Transverse colon (tissue), 4 donors: ENCODE measurements at regions not wholly inside any gene's neighbourhood (a gene's known extent, or its start where the extent isn't known, plus 50 kb on each side); places are given as distances from the start of the nearest gene placed in this dataset.
"Not testable (repeated sequence)": the region's sequence is repeated elsewhere in the genome, so short reads cannot be mapped to it uniquely, and the experiment has no call there.

Experiments
- DNase-seq: peaks from one replicate; pipeline ENCODE4 v3.0.0-alpha.2; 2019
- H3K27ac ChIP-seq, 4 donors: fragments of 200-600 bp; sonication (generic); 2 replicates each; pipeline ENCODE4 v1.5.1; 2016 to 2018; ENCODE audit warnings: inconsistent platforms in 4 of 4
- H3K27me3 ChIP-seq: fragments of 200-600 bp; sonication (generic); 2 replicates; pipeline ENCODE4 v1.5.1; 2017; ENCODE audit warnings: inconsistent platforms
- H3K36me3 ChIP-seq, 4 donors: fragments of 200-600 bp; sonication (generic); 2 replicates each; pipeline ENCODE4 v1.5.1; 2017 to 2019; ENCODE audit warnings: inconsistent platforms in 4 of 4
- H3K4me1 ChIP-seq, 4 donors: fragments of 200-600 bp; sonication (generic); 2 replicates each; pipeline ENCODE4 v1.5.1; 2017 to 2020; ENCODE audit warnings: inconsistent platforms in 4 of 4
- H3K4me3 ChIP-seq, 4 donors: fragments of 200-600 bp; sonication (generic); 1 replicate in 1 of 4; 2 replicates in 3 of 4; pipeline versions ENCODE4 v1.5.1 to v1.6.1; 2017 to 2019; ENCODE audit warnings: inconsistent platforms in 4 of 4
- H3K9me3 ChIP-seq, 2 donors: fragments of 200-600 bp; sonication (generic); 2 replicates each; pipeline ENCODE4 v1.5.1; 2017 to 2019; ENCODE audit warnings: inconsistent platforms in 2 of 2
- CTCF ChIP-seq, 5 experiments: fragments of 200-600 bp in 3 of 5; fragments of 450-650 bp in 2 of 5; sonication (generic) in 3 of 5; IDR thresholded peaks; 1 replicate in 2 of 5; 2 replicates in 3 of 5; pipeline ENCODE4 v1.5.1; 2016 to 2017; ENCODE audit warnings: antibody characterized with exemption in 5 of 5, inconsistent platforms in 3 of 5, mild to moderate bottlenecking in 2 of 5, moderate library complexity in 1 of 5
- EP300 ChIP-seq: sonication (generic); formaldehyde crosslinking; IDR thresholded peaks from one replicate; pipeline ENCODE4 v1.6.1; 2017; ENCODE audit warnings: antibody characterized with exemption, low read depth
- POLR2A ChIP-seq: fragments of 450-650 bp; IDR thresholded peaks from one replicate; pipeline ENCODE4 v1.6.1; 2016; ENCODE audit warnings: antibody characterized with exemption, mild to moderate bottlenecking, moderate library complexity
- POLR2AphosphoS5 ChIP-seq, 3 donors: sonication (generic); formaldehyde crosslinking; IDR thresholded peaks; one replicate each; pipeline ENCODE4 v1.6.1; 2016; ENCODE audit warnings: antibody characterized with exemption in 3 of 3
- WGBS, 2 donors: methylation state at CpG; one replicate each; pipeline ENCODE4 v1.1.5; 2018; ENCODE audit warnings: low coverage in 1 of 2; 5-methylcytosine and 5-hydroxymethylcytosine counted together
- in situ Hi-C, 4 donors: fragments of 200-750 bp; cut with MboI; loops; one replicate each; pipeline versions ENCODE4 v1.15.0 to v1.15.1; 2017; ENCODE audit warnings: low sequenced_read_pairs in 3 of 4, low pct_ligation_motif_present in 1 of 4, low pct_unique_long_range_greater_than_20kb in 1 of 4
- intact Hi-C: fragments of 100-400 bp; cut with DNase I; formaldehyde crosslinking; loops from one replicate; pipeline ENCODE4 v1.15.1; 2023; ENCODE audit warnings: low total_unique reads

GRCh38 chr21:15298306-15298705 lies 233.5 kb upstream of the NRIP1 start:
- in situ Hi-C loops, result loop anchor here in 1 of 4 donors (25.0 kb wide), 1 partner anchor 164 kb away; no protein-coding TSS in a partner anchor
- intact Hi-C loops, result no loop called here
- no peaks in the 10 kb centered on the region for H3K9me3 ChIP-seq
- 79 to 83% methylated on average over 1 to 4 of the region's 4 CpGs for WGBS, 2 donors
- no peaks in the 10 kb centered on the region for H3K27me3 ChIP-seq
- peaks cover 0 to 1% (median 0%) of the 10 kb centered on the region in 4 donors for H3K4me1 ChIP-seq
- no peak for DNase-seq
- H3K4me3 ChIP-seq, result no peak overlapping the region
- TF ChIP-seq POLR2A (no peak), POLR2AphosphoS5 (IDR thresholded peaks at IDR 0.05) (no peak), CTCF (IDR thresholded peaks at IDR 0.05) (no peak), EP300 (no peak)
- H3K27ac ChIP-seq, result no peak overlapping the region
- no peaks in the 10 kb centered on the region for H3K36me3 ChIP-seq

GRCh38 chr21:15298755-15299154 lies 234.0 kb upstream of the NRIP1 start:
- H3K36me3 ChIP-seq, H3K4me3 ChIP-seq, DNase-seq, intact Hi-C loops, H3K27ac ChIP-seq, H3K9me3 ChIP-seq, H3K4me1 ChIP-seq, H3K27me3 ChIP-seq: not testable (repeated sequence)
- 95% methylated on average over 2 to 8 of the region's 8 CpGs for WGBS, 2 donors
- in situ Hi-C loops, result loop anchor here in 1 of 4 donors (25.0 kb wide), 1 partner anchor 164 kb away; no protein-coding TSS in a partner anchor

- no peak for DNase-seq
- intact Hi-C loops, result no loop called here
- Histone ChIP-seq H3K36me3 (no peaks in the 10 kb centered on the region), H3K27me3 (no peaks in the 10 kb centered on the region), H3K4me3 (no peak overlapping the region), H3K27ac (no peak overlapping the region), H3K9me3 (no peaks in the 10 kb centered on the region), H3K4me1 (no peaks in the 10 kb centered on the region)
- WGBS, 2 donors, result 81 to 90% methylated on average over 2 of the region's 2 CpGs
- in situ Hi-C loops, result no loop called here
- no peak for TF ChIP-seq POLR2A
- no peak for TF ChIP-seq CTCF (IDR thresholded peaks at IDR 0.05)
- no peak for TF ChIP-seq EP300
- no peak for TF ChIP-seq POLR2AphosphoS5 (IDR thresholded peaks at IDR 0.05)
These were observed 235.3 kb upstream of the NRIP1 start for GRCh38 chr21:15300131-15300530.

GRCh38 chr21:15301014-15301413 lies 236.2 kb upstream of the NRIP1 start:
- Histone ChIP-seq H3K4me3 (no peak overlapping the region), H3K27me3 (no peaks in the 10 kb centered on the region), H3K9me3 (no peaks in the 10 kb centered on the region), H3K27ac (no peak overlapping the region), H3K36me3 (no peaks in the 10 kb centered on the region), H3K4me1 (no peaks in the 10 kb centered on the region)
- TF ChIP-seq POLR2AphosphoS5 (IDR thresholded peaks at IDR 0.05), result no peak
- TF ChIP-seq CTCF (IDR thresholded peaks at IDR 0.05), result no peak
- no peak for TF ChIP-seq EP300
- no peak for TF ChIP-seq POLR2A
- in situ Hi-C loops (no loop called here), intact Hi-C loops (no loop called here)
- no peak for DNase-seq
- whole genome bisulfite sequencing, 2 donors, result 89 to 91% methylated on average over 3 of the region's 3 CpGs

GRCh38 chr21:15301736-15302135 lies 236.9 kb upstream of the NRIP1 start:
- Histone ChIP-seq H3K27ac (no peak overlapping the region), H3K4me1 (no peaks in the 10 kb centered on the region), H3K4me3 (no peak overlapping the region), H3K27me3 (no peaks in the 10 kb centered on the region), H3K9me3 (no peaks in the 10 kb centered on the region), H3K36me3 (no peaks in the 10 kb centered on the region)
- intact Hi-C loops (loop anchor here (2.0 kb wide), 1 partner anchor 45 kb away; no protein-coding TSS in a partner anchor), in situ Hi-C loops (no loop called here)
- no peak for DNase-seq
- TF ChIP-seq POLR2AphosphoS5 (IDR thresholded peaks at IDR 0.05), result no peak
- no peak for TF ChIP-seq EP300
- no peak for TF ChIP-seq CTCF (IDR thresholded peaks at IDR 0.05)
- no peak for TF ChIP-seq POLR2A
- WGBS, 2 donors, result 83 to 88% methylated on average over 2 of the region's 2 CpGs
